ENCODE measurements at regions not wholly inside any gene's neighbourhood (a gene's known extent, or its start where the extent isn't known, plus 50 kb on each side); places are given as distances from the start of the nearest gene placed in this dataset.

DNA sequence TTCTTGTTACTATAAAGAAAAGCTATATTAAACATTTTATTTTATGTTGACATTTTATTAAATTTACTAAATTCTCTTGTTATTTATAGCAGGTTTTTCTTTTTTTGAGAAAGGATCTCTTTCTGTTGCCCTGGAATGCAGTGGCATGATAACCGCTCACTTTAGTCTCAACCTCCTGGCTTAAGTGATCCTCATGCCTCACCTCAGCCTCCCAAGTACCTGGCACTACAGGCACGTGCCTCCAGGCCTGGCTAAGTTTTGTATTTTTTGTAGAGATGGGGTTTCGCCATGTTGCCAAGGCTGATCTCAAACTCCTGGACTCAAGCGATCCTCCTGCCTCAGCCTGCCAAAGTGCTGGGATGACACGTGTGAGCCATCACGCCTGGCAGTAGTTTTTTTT lies 280.2 kb upstream of the C9orf72 start:
- Histone ChIP-seq H3K27ac (no peak overlapping the region), H3K27me3 (no peaks in the 10 kb centered on the region), H3K4me1 (ENCODE audit: insufficient read depth) (no peaks in the 10 kb centered on the region), H3K4me3 (no peak overlapping the region), H3K36me3 (no peaks in the 10 kb centered on the region), H3K9me3 (no peaks in the 10 kb centered on the region)
- DNase-seq, result no peak
- 73 to 88% (median 85%) methylated on average over 6 of the region's 6 CpGs for WGBS, 3 donors
- intact Hi-C loops (cut with DNase I), result no loop called here
- no peak for TF ChIP-seq POLR2A (IDR thresholded peaks at IDR 0.05)
- TF ChIP-seq EP300 (IDR thresholded peaks at IDR 0.05), result no peak
- no peak for TF ChIP-seq CTCF (IDR thresholded peaks at IDR 0.05)

GRCh38 chr9:27856054-27856453 lies 282.8 kb upstream of the C9orf72 start:
- Histone ChIP-seq H3K36me3 (no peaks in the 10 kb centered on the region), H3K9me3 (no peaks in the 10 kb centered on the region), H3K27ac (no peak overlapping the region), H3K27me3 (no peaks in the 10 kb centered on the region), H3K4me1 (ENCODE audit: insufficient read depth) (no peaks in the 10 kb centered on the region), H3K4me3 (no peak overlapping the region)
- 63 to 69% (median 63%) methylated on average over 2 of the region's 2 CpGs for WGBS, 3 donors
- intact Hi-C loops (cut with DNase I), result no loop called here
- no peak for DNase-seq
- TF ChIP-seq EP300 (IDR thresholded peaks at IDR 0.05), result no peak

DNA sequence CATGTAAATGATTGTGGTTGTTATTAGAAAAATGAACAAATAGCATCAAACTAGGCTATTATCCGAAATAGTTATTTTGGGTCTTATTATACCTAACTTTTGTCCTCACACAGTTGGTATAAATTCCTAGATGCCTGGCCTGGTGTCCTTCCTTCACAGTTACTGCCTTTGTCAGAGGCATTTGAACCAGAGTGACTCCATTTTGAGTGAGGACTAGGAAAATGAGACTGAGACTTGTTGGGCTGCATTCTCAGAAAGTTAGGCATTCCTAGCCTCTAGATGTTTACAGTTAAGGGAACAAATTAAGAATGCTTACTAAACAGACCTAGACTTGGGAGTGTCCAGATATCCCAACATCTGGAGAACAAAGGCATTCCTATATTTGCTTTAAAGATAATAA lies 283.5 kb upstream of the C9orf72 start:
- Histone ChIP-seq H3K4me1 (ENCODE audit: insufficient read depth) (no peaks in the 10 kb centered on the region), H3K36me3 (no peaks in the 10 kb centered on the region), H3K9me3 (no peaks in the 10 kb centered on the region), H3K27me3 (no peaks in the 10 kb centered on the region), H3K27ac (no peak overlapping the region), H3K4me3 (no peak overlapping the region)
- no peak for TF ChIP-seq EP300 (IDR thresholded peaks at IDR 0.05)
- no peak for TF ChIP-seq POLR2A (IDR thresholded peaks at IDR 0.05)
- no peak for TF ChIP-seq CTCF (IDR thresholded peaks at IDR 0.05)
- DNase-seq, result no peak
- intact Hi-C loops (cut with DNase I), result no loop called here
- WGBS, 3 donors, result 92 to 100% (median 94%) methylated on average over 1 of the region's 1 CpG

- Histone ChIP-seq H3K4me3 (no peak overlapping the region), H3K9me3 (no peaks in the 10 kb centered on the region), H3K27me3 (no peaks in the 10 kb centered on the region), H3K27ac (no peak overlapping the region), H3K4me1 (ENCODE audit: insufficient read depth) (no peaks in the 10 kb centered on the region), H3K36me3 (no peaks in the 10 kb centered on the region)
- intact Hi-C loops (cut with DNase I), result no loop called here
- TF ChIP-seq EP300 (IDR thresholded peaks at IDR 0.05) (no peak), CTCF (IDR thresholded peaks at IDR 0.05) (no peak), POLR2A (IDR thresholded peaks at IDR 0.05) (no peak)
- 48 to 58% (median 50%) methylated on average over 3 of the region's 3 CpGs for WGBS, 3 donors
- DNase-seq, result no peak
These were observed 288.6 kb upstream of the C9orf72 start for GRCh38 chr9:27861887-27862286.

- H3K4me1 ChIP-seq (ENCODE audit: insufficient read depth), result no peaks in the 10 kb centered on the region
- no peaks in the 10 kb centered on the region for H3K27me3 ChIP-seq
- intact Hi-C loops (cut with DNase I), result no loop called here
- no peak for TF ChIP-seq EP300 (IDR thresholded peaks at IDR 0.05)
- TF ChIP-seq CTCF (IDR thresholded peaks at IDR 0.05), result no peak
- no peak for TF ChIP-seq POLR2A (IDR thresholded peaks at IDR 0.05)
- H3K36me3 ChIP-seq, result no peaks in the 10 kb centered on the region
- no peak for DNase-seq
- H3K27ac ChIP-seq, result no peak overlapping the region
- no peak overlapping the region for H3K4me3 ChIP-seq
- no peaks in the 10 kb centered on the region for H3K9me3 ChIP-seq
- WGBS, 3 donors, result 68 to 70% (median 69%) methylated on average over 7 of the region's 7 CpGs
These were observed 291.6 kb upstream of the C9orf72 start for GRCh38 chr9:27864644-27865438.

All from ovary (tissue), 7 donors.